ENCODE measurements at regions not wholly inside any gene's neighbourhood (a gene's known extent, or its start where the extent isn't known, plus 50 kb on each side); places are given as distances from the start of the nearest gene placed in this dataset.
"Not testable (repeated sequence)": the region's sequence is repeated elsewhere in the genome, so short reads cannot be mapped to it uniquely, and the experiment has no call there.

GRCh38 chr6:1215884-1216487, 95.9 kb upstream of the FOXQ1 start:
- ChIA-PET POLR2A (interaction anchor here (0.6 to 0.7 kb wide), 2 partner anchors 79 to 100 kb away, joined by 4 to 9 read pairs; no protein-coding TSS in a partner anchor), CTCF (interaction anchor here (0.6 kb wide), 3 partner anchors 10 to 302 kb away, joined by 3 to 5 read pairs (median 3); no protein-coding TSS in a partner anchor)
- Mint-ChIP-seq H3K4me3 (ENCODE audit: unreplicated experiment) (no peak overlapping the region), H3K27ac (ENCODE audit: unreplicated experiment) (no peak overlapping the region), H3K27me3 (ENCODE audit: insufficient read depth, unreplicated experiment) (no peaks in the 10 kb centered on the region), H3K4me1 (ENCODE audit: low read depth, unreplicated experiment) (peaks cover 15% of the 10 kb centered on the region), H3K36me3 (ENCODE audit: insufficient read depth, unreplicated experiment) (no peaks in the 10 kb centered on the region), H3K9me3 (ENCODE audit: unreplicated experiment) (no peaks in the 10 kb centered on the region)
- Histone ChIP-seq H3K36me3 (ENCODE audit: control insufficient read depth, insufficient read depth, low read length) (no peaks in the 10 kb centered on the region), H3K27me3 (replicated peaks; ENCODE audit: control insufficient read depth, insufficient read depth, low read length) (no peaks in the 10 kb centered on the region), H3K4me1 (peaks cover 10% of the 10 kb centered on the region; the same call in 1 of the 2 replicates), H3K4me3 (ENCODE audit: low read depth, low read length) (no peak overlapping the region), H3K9me3 (no peaks in the 10 kb centered on the region)
- intact Hi-C loops (cut with micrococcal nuclease; ENCODE audit: unreplicated experiment), result loop anchor here (5.0 kb wide), 1 partner anchor 166 kb away; no protein-coding TSS in a partner anchor
- BruUV-seq (replicated peaks), result no TSS peak
- no peak for DNase-seq
- no peak for TF ChIP-seq CTCF (IDR thresholded peaks at IDR 0.05; ENCODE audit: insufficient read depth in 1 of 2, low read depth in 1 of 2, low read length in 1 of 2, severe bottlenecking in 1 of 2, unreplicated experiment in 1 of 2)

- Histone ChIP-seq H3K4me3 (ENCODE audit: low read depth, low read length) (no peak overlapping the region), H3K36me3 (ENCODE audit: control insufficient read depth, insufficient read depth, low read length) (no peaks in the 10 kb centered on the region), H3K9me3 (no peaks in the 10 kb centered on the region), H3K4me1 (peaks cover 10% of the 10 kb centered on the region; the same call in 1 of the 2 replicates), H3K27me3 (replicated peaks; ENCODE audit: control insufficient read depth, insufficient read depth, low read length) (no peaks in the 10 kb centered on the region)
- no peak for TF ChIP-seq CTCF (IDR thresholded peaks at IDR 0.05; ENCODE audit: insufficient read depth in 1 of 2, low read depth in 1 of 2, low read length in 1 of 2, severe bottlenecking in 1 of 2, unreplicated experiment in 1 of 2)
- no TSS peak for BruUV-seq (replicated peaks)
- no peak for DNase-seq
- Mint-ChIP-seq H3K36me3 (ENCODE audit: insufficient read depth, unreplicated experiment) (no peaks in the 10 kb centered on the region), H3K4me3 (ENCODE audit: unreplicated experiment) (no peak overlapping the region), H3K27me3 (ENCODE audit: insufficient read depth, unreplicated experiment) (no peaks in the 10 kb centered on the region), H3K27ac (ENCODE audit: unreplicated experiment) (no peak overlapping the region), H3K4me1 (ENCODE audit: low read depth, unreplicated experiment) (peaks cover 15% of the 10 kb centered on the region), H3K9me3 (ENCODE audit: unreplicated experiment) (no peaks in the 10 kb centered on the region)
- intact Hi-C loops (cut with micrococcal nuclease; ENCODE audit: unreplicated experiment), result loop anchor here (5.0 kb wide), 1 partner anchor 167 kb away; no protein-coding TSS in a partner anchor
- POLR2A ChIA-PET, result no interaction called here
- CTCF ChIA-PET, result no interaction called here
These were observed 96.9 kb upstream of the FOXQ1 start for GRCh38 chr6:1215023-1215422.

GRCh38 chr6:1212919-1213318, 99.0 kb upstream of the FOXQ1 start:
- Mint-ChIP-seq H3K27me3 (ENCODE audit: insufficient read depth, unreplicated experiment) (no peaks in the 10 kb centered on the region), H3K36me3 (ENCODE audit: insufficient read depth, unreplicated experiment) (no peaks in the 10 kb centered on the region), H3K9me3 (ENCODE audit: unreplicated experiment) (no peaks in the 10 kb centered on the region), H3K27ac (ENCODE audit: unreplicated experiment) (no peak overlapping the region), H3K4me1 (ENCODE audit: low read depth, unreplicated experiment) (peaks cover 15% of the 10 kb centered on the region), H3K4me3 (ENCODE audit: unreplicated experiment) (no peak overlapping the region)
- H3K27me3 ChIP-seq (replicated peaks; ENCODE audit: control insufficient read depth, insufficient read depth, low read length), result no peaks in the 10 kb centered on the region
- H3K9me3 ChIP-seq, result no peaks in the 10 kb centered on the region
- POLR2A ChIA-PET, result no interaction called here
- intact Hi-C loops (cut with micrococcal nuclease; ENCODE audit: unreplicated experiment), result no loop called here
- no peaks in the 10 kb centered on the region for H3K36me3 ChIP-seq (ENCODE audit: control insufficient read depth, insufficient read depth, low read length)
- TF ChIP-seq CTCF (IDR thresholded peaks at IDR 0.05; ENCODE audit: insufficient read depth in 1 of 2, low read depth in 1 of 2, low read length in 1 of 2, severe bottlenecking in 1 of 2, unreplicated experiment in 1 of 2), result no peak
- H3K4me1 ChIP-seq, result peaks cover 10% of the 10 kb centered on the region; the same call in 1 of the 2 replicates
- H3K4me3 ChIP-seq (ENCODE audit: low read depth, low read length), result no peak overlapping the region
- no peak for DNase-seq
- CTCF ChIA-PET, result no interaction called here
- BruUV-seq (replicated peaks), result no TSS peak

GRCh38 chr6:1212138-1212537, 99.8 kb upstream of the FOXQ1 start:
- peaks cover 10% of the 10 kb centered on the region; the same call in 1 of the 2 replicates for H3K4me1 ChIP-seq

GRCh38 chr6:1210631-1211030, 101.3 kb upstream of the FOXQ1 start:
- BruUV-seq (replicated peaks); intact Hi-C loops (cut with micrococcal nuclease; ENCODE audit: unreplicated experiment): not testable (repeated sequence)

More at GRCh38 chr6:1212138-1212537, 99.8 kb upstream of the FOXQ1 start:
- H3K9me3 ChIP-seq; H3K27me3 Mint-ChIP-seq (ENCODE audit: insufficient read depth, unreplicated experiment); BruUV-seq (replicated peaks); POLR2A ChIA-PET; H3K27me3 ChIP-seq (replicated peaks; ENCODE audit: control insufficient read depth, insufficient read depth, low read length); H3K36me3 Mint-ChIP-seq (ENCODE audit: insufficient read depth, unreplicated experiment); H3K4me3 Mint-ChIP-seq (ENCODE audit: unreplicated experiment); H3K4me1 Mint-ChIP-seq (ENCODE audit: low read depth, unreplicated experiment); CTCF ChIA-PET; H3K27ac Mint-ChIP-seq (ENCODE audit: unreplicated experiment); H3K9me3 Mint-ChIP-seq (ENCODE audit: unreplicated experiment); intact Hi-C loops (cut with micrococcal nuclease; ENCODE audit: unreplicated experiment); H3K4me3 ChIP-seq (ENCODE audit: low read depth, low read length); DNase-seq; H3K36me3 ChIP-seq (ENCODE audit: control insufficient read depth, insufficient read depth, low read length): not testable (repeated sequence)

More at GRCh38 chr6:1210631-1211030, 101.3 kb upstream of the FOXQ1 start:
- H3K4me3 ChIP-seq (ENCODE audit: low read depth, low read length); H3K36me3 Mint-ChIP-seq (ENCODE audit: insufficient read depth, unreplicated experiment); H3K27me3 Mint-ChIP-seq (ENCODE audit: insufficient read depth, unreplicated experiment); H3K27me3 ChIP-seq (replicated peaks; ENCODE audit: control insufficient read depth, insufficient read depth, low read length); DNase-seq; H3K9me3 ChIP-seq; POLR2A ChIA-PET; CTCF ChIA-PET; H3K4me3 Mint-ChIP-seq (ENCODE audit: unreplicated experiment); H3K4me1 Mint-ChIP-seq (ENCODE audit: low read depth, unreplicated experiment); H3K36me3 ChIP-seq (ENCODE audit: control insufficient read depth, insufficient read depth, low read length); H3K9me3 Mint-ChIP-seq (ENCODE audit: unreplicated experiment); H3K4me1 ChIP-seq; H3K27ac Mint-ChIP-seq (ENCODE audit: unreplicated experiment): not testable (repeated sequence)
